ENCODE measurements at regions not wholly inside any gene's neighbourhood (a gene's known extent, or its start where the extent isn't known, plus 50 kb on each side); places are given as distances from the start of the nearest gene placed in this dataset.
A peak's percentile ranks its signal among the peaks of the same experiment; 100 is the strongest.
"Not testable (repeated sequence)": the region's sequence is repeated elsewhere in the genome, so short reads cannot be mapped to it uniquely, and the experiment has no call there.

GRCh38 chr2:111527707-111528400, 356.1 kb downstream of the ANAPC1 start:
- H3K36me3 ChIP-seq (ENCODE audit: control insufficient read depth in 4 of 4, insufficient read depth in 4 of 4, low read length in 4 of 4); H3K4me3 ChIP-seq; H3K27ac ChIP-seq (ENCODE audit: low read depth in 1 of 2, low read length in 1 of 2); ATAC-seq (ENCODE audit: insufficient read depth, low FRiP score); H3K4me1 ChIP-seq (ENCODE audit: control insufficient read depth in 5 of 5, insufficient read depth in 5 of 5, low read length in 5 of 5); H3K9me3 ChIP-seq (ENCODE audit: control insufficient read depth in 4 of 4, insufficient read depth in 3 of 4, low read length in 3 of 4); H3K9ac ChIP-seq (ENCODE audit: insufficient read depth in 1 of 2, low read length in 2 of 2); DNase-seq; H3K27me3 ChIP-seq (ENCODE audit: control insufficient read depth in 3 of 3, insufficient read depth in 3 of 3, low read length in 2 of 3): not testable (repeated sequence)
- 92 to 93% methylated on average over 6 of the region's 10 CpGs for WGBS, 2 donors

- ATAC-seq (ENCODE audit: insufficient read depth, low FRiP score); H3K27ac ChIP-seq (ENCODE audit: low read depth in 1 of 2, low read length in 1 of 2); H3K27me3 ChIP-seq (ENCODE audit: control insufficient read depth in 3 of 3, insufficient read depth in 3 of 3, low read length in 2 of 3); H3K4me1 ChIP-seq (ENCODE audit: control insufficient read depth in 5 of 5, insufficient read depth in 5 of 5, low read length in 5 of 5); DNase-seq; H3K9ac ChIP-seq (ENCODE audit: insufficient read depth in 1 of 2, low read length in 2 of 2); H3K4me3 ChIP-seq; H3K9me3 ChIP-seq (ENCODE audit: control insufficient read depth in 4 of 4, insufficient read depth in 3 of 4, low read length in 3 of 4); H3K36me3 ChIP-seq (ENCODE audit: control insufficient read depth in 4 of 4, insufficient read depth in 4 of 4, low read length in 4 of 4): not testable (repeated sequence)
- WGBS, 2 donors: 77 to 83% methylated on average over 3 of the region's 4 CpGs
Measured at GRCh38 chr2:111529022-111529421, 355.0 kb downstream of the ANAPC1 start.

- not testable (repeated sequence) for H3K4me3 ChIP-seq; H3K4me1 ChIP-seq (ENCODE audit: control insufficient read depth in 5 of 5, insufficient read depth in 5 of 5, low read length in 5 of 5); H3K9me3 ChIP-seq (ENCODE audit: control insufficient read depth in 4 of 4, insufficient read depth in 3 of 4, low read length in 3 of 4); DNase-seq; H3K27me3 ChIP-seq (ENCODE audit: control insufficient read depth in 3 of 3, insufficient read depth in 3 of 3, low read length in 2 of 3); H3K9ac ChIP-seq (ENCODE audit: insufficient read depth in 1 of 2, low read length in 2 of 2); H3K27ac ChIP-seq (ENCODE audit: low read depth in 1 of 2, low read length in 1 of 2); ATAC-seq (ENCODE audit: insufficient read depth, low FRiP score); H3K36me3 ChIP-seq (ENCODE audit: control insufficient read depth in 4 of 4, insufficient read depth in 4 of 4, low read length in 4 of 4)
- 80 to 85% methylated on average over 3 to 5 of the region's 5 CpGs for WGBS, 2 donors
Measured at GRCh38 chr2:111530239-111530965, 353.6 kb downstream of the ANAPC1 start.

GRCh38 chr2:111532682-111533556, 351.1 kb downstream of the ANAPC1 start:
- not testable (repeated sequence) for DNase-seq; H3K27ac ChIP-seq (ENCODE audit: low read depth in 1 of 2, low read length in 1 of 2); H3K27me3 ChIP-seq (ENCODE audit: control insufficient read depth in 3 of 3, insufficient read depth in 3 of 3, low read length in 2 of 3); H3K9me3 ChIP-seq (ENCODE audit: control insufficient read depth in 4 of 4, insufficient read depth in 3 of 4, low read length in 3 of 4); H3K9ac ChIP-seq (ENCODE audit: insufficient read depth in 1 of 2, low read length in 2 of 2); H3K36me3 ChIP-seq (ENCODE audit: control insufficient read depth in 4 of 4, insufficient read depth in 4 of 4, low read length in 4 of 4); H3K4me3 ChIP-seq; H3K4me1 ChIP-seq (ENCODE audit: control insufficient read depth in 5 of 5, insufficient read depth in 5 of 5, low read length in 5 of 5)
- 69 to 78% methylated on average over 5 to 7 of the region's 14 CpGs for WGBS, 2 donors
- peak; percentile 48 for ATAC-seq (ENCODE audit: insufficient read depth, low FRiP score)

- H3K27ac ChIP-seq (ENCODE audit: low read depth in 1 of 2, low read length in 1 of 2); H3K9ac ChIP-seq (ENCODE audit: insufficient read depth in 1 of 2, low read length in 2 of 2); H3K4me3 ChIP-seq; H3K4me1 ChIP-seq (ENCODE audit: control insufficient read depth in 5 of 5, insufficient read depth in 5 of 5, low read length in 5 of 5); H3K27me3 ChIP-seq (ENCODE audit: control insufficient read depth in 3 of 3, insufficient read depth in 3 of 3, low read length in 2 of 3); H3K9me3 ChIP-seq (ENCODE audit: control insufficient read depth in 4 of 4, insufficient read depth in 3 of 4, low read length in 3 of 4); H3K36me3 ChIP-seq (ENCODE audit: control insufficient read depth in 4 of 4, insufficient read depth in 4 of 4, low read length in 4 of 4); DNase-seq: not testable (repeated sequence)
- 65 to 80% methylated on average over 6 of the region's 8 CpGs for WGBS, 2 donors
- peak; percentile 9 for ATAC-seq (ENCODE audit: insufficient read depth, low FRiP score)
Measured at GRCh38 chr2:111533557-111534247, 350.3 kb downstream of the ANAPC1 start.

All from lung (tissue), 9 donors.